Activated CD8-positive, alpha-beta memory T cell treated with anti-CD3 and anti-CD28 coated beads, Interleukin-2, amount 50 U/mL, for 48 hours (primary cell): ENCODE measurements at regions not wholly inside any gene's neighbourhood (a gene's known extent, or its start where the extent isn't known, plus 50 kb on each side); places are given as distances from the start of the nearest gene placed in this dataset.

Experiments used
- DNase-seq: peaks from one replicate; pipeline ENCODE4 v3.0.0-alpha.2; 2020

- DNase-seq = no peak
Observed at GRCh38 chr6:133583907-133584427, 304.9 kb upstream of the TCF21 start.

GRCh38 chr6:133584823-133585222 is 304.1 kb upstream of the TCF21 start:
- no peak for DNase-seq

GRCh38 chr6:133585978-133586377 is 302.9 kb upstream of the TCF21 start:
- no peak for DNase-seq

- no peak for DNase-seq
Observed at GRCh38 chr6:133587546-133588160, 301.3 kb upstream of the TCF21 start.

GRCh38 chr6:133590196-133590595 is 298.7 kb upstream of the TCF21 start:
- no peak for DNase-seq

DNA sequence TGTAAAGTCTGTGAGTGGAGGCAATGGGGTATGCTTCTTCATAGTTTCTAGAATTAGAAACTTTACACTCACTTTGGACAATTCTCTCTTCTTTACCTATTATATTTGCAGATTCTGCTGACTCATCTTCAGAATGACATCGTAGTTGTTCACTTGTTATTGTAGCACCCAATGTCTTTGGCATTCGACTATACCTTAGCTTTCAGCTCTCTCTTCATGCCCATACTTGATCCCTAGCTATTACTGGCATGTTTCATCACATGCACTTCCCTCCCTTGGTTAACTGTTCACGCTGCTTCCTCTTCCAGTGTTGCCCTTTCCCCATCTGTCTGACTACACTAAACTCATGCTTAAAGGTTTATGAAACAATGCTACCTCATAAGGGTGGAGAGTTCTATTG is 298.1 kb upstream of the TCF21 start:
- no peak for DNase-seq

DNA sequence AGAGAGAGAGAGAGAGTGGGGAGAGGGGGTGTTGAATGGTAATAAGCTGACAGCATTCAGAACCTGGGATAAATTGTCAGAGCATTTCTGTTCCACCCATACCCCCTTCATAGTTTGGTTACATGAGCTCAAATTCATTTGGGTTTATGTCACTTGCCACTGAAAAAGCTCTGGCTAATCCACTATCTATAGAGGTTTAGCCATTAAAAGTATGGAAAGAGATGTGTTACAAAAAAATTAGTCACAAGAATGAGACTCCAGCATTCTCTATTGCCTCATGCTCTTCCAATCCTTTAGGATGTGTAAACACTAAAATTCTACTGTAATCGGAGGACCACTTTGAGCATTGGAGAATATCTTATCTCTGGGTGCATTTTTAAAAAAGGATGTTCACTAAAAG is 297.6 kb upstream of the TCF21 start:
- no peak for DNase-seq

GRCh38 chr6:133594652-133595110 is 294.2 kb upstream of the TCF21 start:
- DNase-seq = no peak

DNA sequence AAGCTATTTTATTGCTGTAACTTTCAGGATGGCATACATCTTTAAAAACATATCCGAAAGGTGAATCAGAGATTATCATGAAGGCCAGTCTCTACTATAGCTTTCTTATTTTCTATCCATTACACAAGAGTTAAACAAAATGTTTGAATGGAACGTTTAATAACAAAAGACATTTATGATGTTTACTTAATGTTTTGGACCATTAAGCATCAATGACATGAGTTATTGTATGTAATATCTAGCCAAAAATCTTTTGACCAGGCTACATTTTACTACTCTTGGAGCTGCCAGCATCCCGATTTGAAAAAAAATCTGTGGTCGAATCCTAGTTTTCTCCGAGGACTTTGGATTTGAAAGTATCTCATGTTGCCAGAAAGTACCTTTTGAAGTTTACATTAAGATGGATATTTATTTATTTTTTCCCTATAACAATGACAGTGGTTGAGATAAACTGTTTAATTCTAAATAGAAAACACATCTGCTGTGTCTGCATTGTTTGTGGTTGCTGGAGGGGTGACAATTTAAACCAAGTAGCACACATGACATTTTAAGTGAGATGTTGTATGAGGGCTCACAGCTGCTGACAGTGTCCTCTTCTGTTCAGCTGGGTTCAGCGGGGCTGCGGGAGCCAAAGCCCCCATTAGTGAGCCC is 293.7 kb upstream of the TCF21 start:
- no peak for DNase-seq

- no peak for DNase-seq
Observed at GRCh38 chr6:133606852-133607251, 282.1 kb upstream of the TCF21 start.

DNA sequence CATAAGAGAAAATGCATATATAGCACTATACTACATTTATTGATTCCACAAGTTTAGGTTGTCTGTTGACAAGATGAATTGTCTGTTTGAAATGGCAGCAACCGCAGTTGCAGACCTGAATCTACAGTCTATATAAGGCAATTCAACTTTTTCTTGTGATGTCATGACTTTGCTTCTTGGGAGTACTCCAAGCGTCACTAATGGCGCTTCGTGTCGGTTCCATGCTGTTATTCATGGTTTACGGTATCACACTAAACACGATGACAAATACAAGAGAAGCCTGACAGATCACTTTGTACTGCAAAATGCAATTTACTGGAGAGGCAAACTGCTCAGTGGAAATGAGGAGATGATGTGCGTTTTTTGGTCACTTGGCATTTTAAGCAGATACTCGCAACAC is 280.3 kb upstream of the TCF21 start:
- no peak for DNase-seq

GRCh38 chr6:133609415-133610226 is 279.3 kb upstream of the TCF21 start:
- DNase-seq = no peak

- no peak for DNase-seq
Observed at GRCh38 chr6:133610227-133610840, 278.6 kb upstream of the TCF21 start.

GRCh38 chr6:133610971-133611370 is 277.9 kb upstream of the TCF21 start:
- no peak for DNase-seq

DNA sequence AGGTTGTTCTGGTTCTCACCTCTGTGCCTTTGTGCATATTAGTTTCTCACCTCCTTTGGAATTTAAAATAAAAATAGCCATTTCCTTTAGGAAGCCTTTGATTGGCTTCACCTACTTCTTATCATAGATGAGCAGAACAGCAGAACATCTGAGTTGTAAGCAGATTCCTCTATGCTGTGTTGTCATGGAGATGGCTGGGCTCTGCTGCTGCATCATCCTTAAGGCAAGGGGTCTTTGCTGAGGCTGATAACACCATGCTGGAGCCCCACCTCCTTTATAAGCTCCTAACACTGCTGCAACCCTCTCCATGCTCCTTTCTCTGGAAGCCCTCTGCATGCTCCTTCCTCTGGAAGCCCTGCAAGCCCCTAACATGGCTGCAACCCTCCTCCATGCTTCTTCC is 276.5 kb upstream of the TCF21 start:
- no peak for DNase-seq

GRCh38 chr6:133613211-133613610 is 275.7 kb upstream of the TCF21 start:
- no peak for DNase-seq

- DNase-seq = no peak
Observed at GRCh38 chr6:133621751-133622150, 267.2 kb upstream of the TCF21 start.

DNA sequence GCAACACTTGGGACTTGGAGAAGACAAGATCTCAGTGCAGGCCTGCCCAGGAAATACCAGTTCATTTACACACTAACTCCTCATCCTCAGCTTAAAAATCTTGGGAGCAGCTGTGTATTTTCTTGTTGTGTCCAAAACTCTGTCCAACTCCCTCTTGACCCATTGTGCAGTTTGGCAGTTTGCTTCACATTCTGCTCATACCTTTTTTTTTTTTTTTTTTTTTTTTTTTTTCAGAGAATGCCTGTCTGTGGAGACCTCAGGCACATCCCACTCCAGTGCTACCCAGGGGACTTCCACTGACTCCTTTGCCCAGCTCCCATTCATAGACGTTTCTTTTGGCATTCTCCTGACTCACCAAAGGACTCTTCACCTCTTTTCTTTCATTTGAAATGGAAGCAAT is 265.8 kb upstream of the TCF21 start:
- DNase-seq = no peak

GRCh38 chr6:133623621-133624020 is 265.3 kb upstream of the TCF21 start:
- DNase-seq = no peak

GRCh38 chr6:133626096-133626666 is 262.7 kb upstream of the TCF21 start:
- no peak for DNase-seq

GRCh38 chr6:133629970-133630369 is 258.9 kb upstream of the TCF21 start:
- DNase-seq = no peak

DNA sequence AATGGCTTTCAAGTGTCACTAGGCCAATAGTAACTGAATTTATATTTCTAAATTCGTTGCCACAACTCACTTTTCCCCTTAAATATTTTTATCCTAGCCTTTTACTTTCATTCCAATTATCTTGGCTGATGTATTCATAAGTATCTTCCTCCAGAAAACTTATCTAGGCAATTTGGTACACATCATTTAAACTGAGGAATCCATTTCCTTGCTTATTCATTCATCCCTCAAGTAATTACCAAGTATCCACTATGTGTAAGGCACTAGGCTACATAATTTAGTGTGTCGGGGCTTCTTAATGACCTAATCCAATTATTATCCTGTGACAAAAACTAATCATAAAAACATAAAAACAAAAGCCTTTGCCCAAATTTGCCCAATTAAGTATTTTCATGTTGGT is 258.3 kb upstream of the TCF21 start:
- DNase-seq = no peak

- DNase-seq = no peak
Observed at GRCh38 chr6:133631421-133631820, 257.5 kb upstream of the TCF21 start.
